ENCODE measurements at regions not wholly inside any gene's neighbourhood (a gene's known extent, or its start where the extent isn't known, plus 50 kb on each side); places are given as distances from the start of the nearest gene placed in this dataset.

DNA sequence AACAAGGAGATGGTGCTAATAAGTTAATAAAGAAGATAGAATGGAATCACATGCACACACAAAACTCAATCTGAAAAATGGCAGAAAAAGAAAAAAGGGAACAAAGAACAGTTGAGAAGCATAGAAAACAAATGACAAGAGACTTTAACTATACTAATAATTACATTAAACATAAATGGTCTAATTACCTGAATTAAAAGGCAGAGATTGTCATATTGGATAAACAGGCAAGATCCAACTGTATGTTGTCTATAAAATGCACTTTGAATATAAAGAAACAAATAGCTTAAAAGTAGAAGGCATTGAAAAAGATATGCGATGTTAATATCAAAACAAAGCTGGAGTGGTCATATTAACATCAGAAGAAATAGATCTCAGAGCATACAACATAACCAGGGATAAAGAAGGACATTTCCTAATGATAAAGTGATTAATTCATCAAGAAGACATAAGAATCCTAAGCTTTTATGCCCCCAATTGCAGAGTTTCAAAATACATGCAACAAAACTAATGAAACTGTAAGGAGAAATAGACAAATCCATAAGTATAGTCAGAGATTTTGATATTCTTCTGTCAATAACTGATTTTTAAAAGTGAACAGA lies 293.5 kb downstream of the PTPRU start:
- in situ Hi-C loops (cut with HindIII; ENCODE audit: low pct_unique_long_range_greater_than_20kb, low sequenced_read_pairs): no loop called here
- no peak for TF ChIP-seq JUND (IDR thresholded peaks at IDR 0.05; ENCODE audit: low read depth)
- DNase-seq (ENCODE audit: low read depth in 1 of 2, low spot score in 1 of 2): no peak

DNA sequence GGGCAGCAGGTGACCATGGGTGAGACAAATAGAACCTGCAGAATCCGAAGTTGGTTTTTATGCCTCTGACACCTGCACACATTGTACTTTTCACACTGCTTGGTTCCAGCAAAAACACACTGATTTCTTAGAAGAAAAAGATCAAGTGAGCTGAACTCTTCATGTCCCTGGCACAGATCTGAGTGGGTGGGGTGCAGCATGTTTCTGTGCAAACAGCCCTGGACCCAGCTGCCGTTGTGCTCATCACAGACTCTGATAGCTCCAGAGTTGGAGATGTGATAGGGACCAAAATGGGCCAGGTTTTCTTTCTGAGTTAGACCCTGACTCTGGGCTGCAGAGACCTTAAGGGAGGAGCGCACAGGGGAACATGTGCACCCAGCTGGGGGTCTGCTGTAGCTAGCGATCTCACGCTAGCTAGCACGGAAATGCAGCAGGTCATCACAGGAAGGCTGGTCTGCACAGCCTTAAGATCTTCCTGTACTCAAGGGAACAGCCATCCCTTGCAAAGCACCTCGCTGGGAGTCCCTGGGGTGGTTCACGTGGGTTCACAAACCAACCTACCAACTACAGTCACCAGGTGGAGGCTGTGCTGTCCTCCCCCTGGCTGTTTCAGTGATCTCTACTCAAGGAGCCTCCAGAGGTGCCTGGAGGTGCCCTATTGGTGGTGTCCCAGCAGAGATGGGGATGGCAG lies 291.1 kb downstream of the PTPRU start:
- no peak for DNase-seq (ENCODE audit: low read depth in 1 of 2, low spot score in 1 of 2)
- in situ Hi-C loops (cut with HindIII; ENCODE audit: low pct_unique_long_range_greater_than_20kb, low sequenced_read_pairs): no loop called here
- TF ChIP-seq JUND (IDR thresholded peaks at IDR 0.05; ENCODE audit: low read depth): no peak

DNA sequence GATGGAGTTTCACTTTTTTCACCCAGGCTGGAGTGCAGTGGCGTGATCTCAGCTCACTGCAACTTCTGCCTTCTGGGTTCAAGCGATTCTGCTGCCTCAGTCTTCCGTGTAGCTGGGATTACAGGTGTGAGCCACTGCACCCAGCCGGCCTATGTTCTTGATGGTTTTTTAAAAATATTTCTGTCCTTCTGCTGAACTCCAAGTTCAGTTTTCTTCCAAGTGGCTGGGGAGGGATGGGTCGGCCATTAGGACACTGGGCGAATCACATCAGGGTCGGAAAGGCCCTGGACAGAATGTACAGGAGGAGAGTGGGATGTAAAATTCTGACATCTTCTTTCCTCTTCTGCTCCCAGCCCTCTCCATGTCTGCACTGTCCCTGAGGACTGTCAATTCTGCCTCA lies 289.6 kb downstream of the PTPRU start:
- TF ChIP-seq JUND (IDR thresholded peaks at IDR 0.05; ENCODE audit: low read depth): no peak
- in situ Hi-C loops (cut with HindIII; ENCODE audit: low pct_unique_long_range_greater_than_20kb, low sequenced_read_pairs): no loop called here
- DNase-seq (ENCODE audit: low read depth in 1 of 2, low spot score in 1 of 2): no peak

DNA sequence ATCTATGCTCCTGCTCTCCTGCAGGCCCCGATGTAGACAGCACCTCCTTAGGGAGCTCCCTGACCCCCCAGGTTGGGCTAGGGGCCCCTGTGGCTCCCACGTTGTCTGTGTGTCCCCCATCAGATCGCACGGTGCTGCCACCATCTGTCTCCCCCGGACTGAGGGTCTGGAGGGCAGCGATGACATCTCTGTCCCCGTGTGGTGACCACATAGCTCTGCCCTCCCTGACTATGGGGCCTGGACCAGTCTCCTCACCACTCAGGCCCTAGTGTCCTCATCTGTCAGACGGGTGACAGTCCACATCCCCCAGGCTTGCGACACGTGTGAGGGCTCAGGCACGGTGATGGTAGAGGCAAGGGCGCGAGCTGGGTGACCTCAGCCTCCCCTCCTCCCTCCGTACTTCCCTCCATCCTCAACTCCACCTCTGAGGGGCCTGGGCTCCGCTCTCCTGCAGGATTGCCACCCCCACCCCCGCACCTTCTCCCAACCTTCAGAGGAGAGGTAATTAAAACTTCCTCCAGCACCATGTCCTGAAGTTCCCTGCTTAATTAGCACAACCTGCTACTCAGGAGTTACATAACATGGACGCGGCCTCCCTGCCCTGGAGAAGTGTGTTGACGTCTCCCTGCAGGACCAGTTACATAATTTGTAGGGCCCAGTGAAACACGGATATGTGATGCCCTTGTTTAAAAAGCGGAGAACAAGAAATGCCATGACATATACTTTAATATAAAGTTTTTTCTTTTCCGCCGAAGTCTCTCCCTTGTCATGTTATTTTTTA lies 288.2 kb downstream of the PTPRU start:
- TF ChIP-seq JUND (IDR thresholded peaks at IDR 0.05; ENCODE audit: low read depth): no peak
- no peak for DNase-seq (ENCODE audit: low read depth in 1 of 2, low spot score in 1 of 2)
- in situ Hi-C loops (cut with HindIII; ENCODE audit: low pct_unique_long_range_greater_than_20kb, low sequenced_read_pairs): no loop called here

DNA sequence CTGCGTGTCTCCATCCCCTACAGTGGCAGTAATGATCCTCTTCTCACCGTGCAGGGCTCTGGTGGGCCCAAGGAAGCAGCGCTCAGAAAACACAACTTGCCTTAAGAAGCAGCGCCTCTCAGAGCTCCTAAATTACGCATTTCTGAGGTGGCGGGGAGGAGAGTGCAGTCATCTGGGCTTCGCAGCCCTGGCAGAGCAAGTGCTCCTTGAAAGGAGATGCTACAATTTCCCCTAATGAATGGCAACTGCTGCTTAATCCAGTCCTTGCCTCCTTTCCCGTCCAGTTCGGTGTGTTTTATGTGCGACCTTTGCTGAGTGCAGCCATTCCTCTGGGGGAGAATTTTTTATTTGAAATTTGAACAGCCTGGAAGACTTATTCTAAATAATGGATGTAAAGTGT lies 287.3 kb downstream of the PTPRU start:
- DNase-seq (ENCODE audit: low read depth in 1 of 2, low spot score in 1 of 2): no peak
- in situ Hi-C loops (cut with HindIII; ENCODE audit: low pct_unique_long_range_greater_than_20kb, low sequenced_read_pairs): no loop called here

GRCh38 chr1:29523136-29523535 lies 286.8 kb downstream of the PTPRU start:
- no peak for DNase-seq (ENCODE audit: low read depth in 1 of 2, low spot score in 1 of 2)
- in situ Hi-C loops (cut with HindIII; ENCODE audit: low pct_unique_long_range_greater_than_20kb, low sequenced_read_pairs): no loop called here
- TF ChIP-seq JUND (IDR thresholded peaks at IDR 0.05; ENCODE audit: low read depth): no peak

More for the DNA sequence above, 287.3 kb downstream of the PTPRU start:
- TF ChIP-seq JUND (IDR thresholded peaks at IDR 0.05; ENCODE audit: low read depth): no peak

DNA sequence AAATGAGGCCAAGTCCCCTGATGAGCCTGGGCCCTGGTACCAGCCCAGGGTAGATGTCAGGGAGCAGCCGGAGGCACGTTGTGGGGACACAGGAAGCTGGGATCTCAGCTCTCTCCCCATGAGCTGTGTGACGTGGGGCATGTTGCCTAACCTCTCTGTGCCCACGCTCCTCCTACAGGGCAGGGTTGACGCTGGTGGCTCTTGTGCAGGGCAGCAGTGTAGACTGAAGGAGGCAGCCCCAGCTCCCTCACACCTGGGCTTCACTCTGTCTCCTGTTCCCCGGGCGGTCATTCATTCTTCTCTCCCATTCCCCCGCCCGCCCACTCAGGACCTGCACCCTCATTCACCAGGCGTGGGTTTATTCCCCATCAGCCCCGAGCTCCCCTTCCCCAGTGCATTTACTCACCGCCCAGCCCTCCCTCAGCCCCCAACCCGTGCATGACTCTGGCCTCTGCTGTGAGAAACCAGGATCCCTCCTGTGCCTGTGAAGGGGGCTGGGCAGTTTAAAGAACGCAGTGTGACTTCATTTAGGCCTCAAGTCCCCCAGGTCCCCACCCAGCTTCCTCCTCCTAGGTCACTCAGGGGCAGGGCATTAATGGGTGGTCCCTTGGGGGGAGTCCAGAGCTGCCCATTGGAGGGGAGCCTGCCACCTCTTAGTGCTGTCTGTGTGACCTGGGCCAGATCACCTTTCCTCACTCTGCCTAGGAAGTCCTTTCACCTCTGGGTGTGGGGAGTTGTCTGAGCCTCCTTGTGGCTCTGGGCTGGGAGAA lies 285.7 kb downstream of the PTPRU start:
- TF ChIP-seq JUND (IDR thresholded peaks at IDR 0.05; ENCODE audit: low read depth): no peak
- in situ Hi-C loops (cut with HindIII; ENCODE audit: low pct_unique_long_range_greater_than_20kb, low sequenced_read_pairs): no loop called here
- DNase-seq (ENCODE audit: low read depth in 1 of 2, low spot score in 1 of 2): no peak

- TF ChIP-seq JUND (IDR thresholded peaks at IDR 0.05; ENCODE audit: low read depth): no peak
- DNase-seq (ENCODE audit: low read depth in 1 of 2, low spot score in 1 of 2): no peak
- in situ Hi-C loops (cut with HindIII; ENCODE audit: low pct_unique_long_range_greater_than_20kb, low sequenced_read_pairs): no loop called here
Observed at GRCh38 chr1:29521438-29521715, 285.1 kb downstream of the PTPRU start.

GRCh38 chr1:29520571-29521437 lies 284.5 kb downstream of the PTPRU start:
- in situ Hi-C loops (cut with HindIII; ENCODE audit: low pct_unique_long_range_greater_than_20kb, low sequenced_read_pairs): no loop called here
- DNase-seq (ENCODE audit: low read depth in 1 of 2, low spot score in 1 of 2): peak in 1 of 2 experiments; percentile 1
- TF ChIP-seq JUND (IDR thresholded peaks at IDR 0.05; ENCODE audit: low read depth): no peak

GRCh38 chr1:29519788-29520110 lies 283.4 kb downstream of the PTPRU start:
- TF ChIP-seq JUND (IDR thresholded peaks at IDR 0.05; ENCODE audit: low read depth): no peak
- DNase-seq (ENCODE audit: low read depth in 1 of 2, low spot score in 1 of 2): no peak
- in situ Hi-C loops (cut with HindIII; ENCODE audit: low pct_unique_long_range_greater_than_20kb, low sequenced_read_pairs): no loop called here

- DNase-seq (ENCODE audit: low read depth in 1 of 2, low spot score in 1 of 2): no peak
- in situ Hi-C loops (cut with HindIII; ENCODE audit: low pct_unique_long_range_greater_than_20kb, low sequenced_read_pairs): no loop called here
- TF ChIP-seq JUND (IDR thresholded peaks at IDR 0.05; ENCODE audit: low read depth): no peak
Observed at GRCh38 chr1:29519108-29519787, 282.9 kb downstream of the PTPRU start.

All from T47D (cell line).